CD14-positive monocyte (primary cell): ENCODE measurements at regions not wholly inside any gene's neighbourhood (a gene's known extent, or its start where the extent isn't known, plus 50 kb on each side); places are given as distances from the start of the nearest gene placed in this dataset.
A peak's percentile ranks its signal among the peaks of the same experiment; 100 is the strongest.

Experiments used
- DNase-seq, 3 donors: peaks; one replicate each; pipeline ENCODE4 v3.0.0-alpha.2; 2011 to 2022
- H2AFZ ChIP-seq: 2 replicates; pipeline ENCODE4 v1.6.0; 2012; ENCODE audit warnings: mild to moderate bottlenecking, low read depth, low read length, inconsistent platforms; ENCODE audit not compliant: insufficient read depth, poor library complexity, severe bottlenecking
- H3K27ac ChIP-seq, 2 donors: 1 replicate in 1 of 2; 2 replicates in 1 of 2; pipeline ENCODE4 v1.5.1; 2012 to 2013; ENCODE audit warnings: low read length in 2 of 2, control low read depth in 1 of 2, inconsistent platforms in 1 of 2, low read depth in 1 of 2, mild to moderate bottlenecking in 1 of 2
- H3K27me3 ChIP-seq, 2 donors: one replicate each; pipeline versions ENCODE4 v1.6.0 to v1.6.1; 2011 to 2013; ENCODE audit warnings: low read length in 2 of 2; ENCODE audit not compliant: control insufficient read depth in 2 of 2, insufficient read depth in 2 of 2
- H3K36me3 ChIP-seq, 2 donors: replicated peaks in 1 of 2; 1 replicate in 1 of 2; 2 replicates in 1 of 2; pipeline versions ENCODE4 v1.5.1 to v1.6.1; 2012 to 2013; ENCODE audit warnings: low read length in 2 of 2, control low read depth in 1 of 2, inconsistent platforms in 1 of 2, mild to moderate bottlenecking in 1 of 2; ENCODE audit not compliant: insufficient read depth in 2 of 2, control insufficient read depth in 1 of 2
- H3K4me1 ChIP-seq, 2 donors: 1 replicate in 1 of 2; 2 replicates in 1 of 2; pipeline versions ENCODE4 v1.5.1 to v1.6.1; 2012 to 2013; ENCODE audit warnings: low read length in 2 of 2, control low read depth in 1 of 2, inconsistent platforms in 1 of 2, mild to moderate bottlenecking in 1 of 2, moderate library complexity in 1 of 2; ENCODE audit not compliant: insufficient read depth in 2 of 2, control insufficient read depth in 1 of 2
- H3K4me2 ChIP-seq: replicated peaks from 2 replicates; pipeline ENCODE3; 2012; ENCODE audit warnings: low read length, moderate library complexity, mild to moderate bottlenecking; ENCODE audit not compliant: poor library complexity, severe bottlenecking; ENCODE audit errors: extremely low read depth
- H3K4me3 ChIP-seq, 3 experiments: fragments of 200-600 bp in 1 of 3; sonication (generic) in 1 of 3; replicated peaks in 1 of 3; 1 replicate in 2 of 3; 2 replicates in 1 of 3; pipeline ENCODE4 v1.5.1; 2011 to 2013; ENCODE audit warnings: low read length in 3 of 3, mild to moderate bottlenecking in 3 of 3, control low read depth in 2 of 3, low read depth in 2 of 3, inconsistent platforms in 1 of 3, moderate library complexity in 1 of 3
- H3K79me2 ChIP-seq: 2 replicates; pipeline ENCODE4 v1.6.0; 2012; ENCODE audit warnings: mild to moderate bottlenecking, control low read depth, inconsistent platforms, low read length, moderate library complexity; ENCODE audit not compliant: insufficient read depth
- H3K9ac ChIP-seq: 2 replicates; pipeline ENCODE4 v1.6.0; 2017; ENCODE audit warnings: low read length, mild to moderate bottlenecking; ENCODE audit not compliant: insufficient read depth, poor library complexity, severe bottlenecking
- H3K9me3 ChIP-seq, 2 donors: replicated peaks in 1 of 2; 1 replicate in 1 of 2; 2 replicates in 1 of 2; pipeline versions ENCODE4 v1.5.1 to v1.6.1; 2012 to 2013; ENCODE audit warnings: low read length in 2 of 2, control low read depth in 1 of 2; ENCODE audit not compliant: control insufficient read depth in 1 of 2, insufficient read depth in 1 of 2
- H4K20me1 ChIP-seq: 2 replicates; pipeline ENCODE4 v1.6.0; 2012; ENCODE audit warnings: mild to moderate bottlenecking, low read length, control low read depth, moderate library complexity; ENCODE audit not compliant: insufficient read depth
- H3K27ac Mint-ChIP-seq, 7 donors: one replicate each; pipeline ENCODE4 v1.8.0; 2020; ENCODE audit warnings: mild to moderate bottlenecking in 7 of 7, mixed read lengths in 7 of 7, moderate library complexity in 6 of 7, inconsistent platforms in 2 of 7
- H3K27me3 Mint-ChIP-seq, 3 donors: one replicate each; pipeline ENCODE4 v1.8.0; 2021 to 2022; ENCODE audit warnings: low read depth in 3 of 3, mild to moderate bottlenecking in 3 of 3, mixed read lengths in 3 of 3, moderate library complexity in 3 of 3, inconsistent platforms in 1 of 3
- H3K36me3 Mint-ChIP-seq, 2 donors: one replicate each; pipeline ENCODE4 v1.8.0; 2020; ENCODE audit warnings: mixed read lengths in 2 of 2, inconsistent platforms in 1 of 2, mild to moderate bottlenecking in 1 of 2
- H3K4me1 Mint-ChIP-seq: one replicate; pipeline ENCODE4 v1.8.0; 2020; ENCODE audit warnings: mild to moderate bottlenecking, mixed read lengths
- H3K4me3 Mint-ChIP-seq, 2 donors: one replicate each; pipeline ENCODE4 v1.8.0; 2020; ENCODE audit warnings: mild to moderate bottlenecking in 2 of 2, mixed read lengths in 2 of 2, moderate library complexity in 1 of 2
- H3K9me3 Mint-ChIP-seq, 7 donors: one replicate each; pipeline ENCODE4 v1.8.0; 2020 to 2022; ENCODE audit warnings: mixed read lengths in 7 of 7, mild to moderate bottlenecking in 6 of 7, moderate library complexity in 6 of 7, inconsistent platforms in 2 of 7
- WGBS: methylation state at CpG from one replicate; pipeline ENCODE4 v1.1.5; 2013; ENCODE audit warnings: missing lambda C conversion rate; ENCODE audit not compliant: insufficient coverage; 5-methylcytosine and 5-hydroxymethylcytosine counted together
- intact Hi-C, 2 donors: fragments of 100-400 bp; cut with micrococcal nuclease; formaldehyde crosslinking; loops; one replicate each; pipeline versions ENCODE4 v1.15.0 to v1.15.1; 2023
- TF ChIP-seq, protein P1 (sequence below): fragments of 200-600 bp; IDR thresholded peaks from one replicate; pipeline ENCODE4 v1.8.0; 2022; ENCODE audit warnings: antibody characterized with exemption, mild to moderate bottlenecking

- H3K36me3 ChIP-seq = no peaks in the 10 kb centered on the region
- no peak overlapping the region for H3K4me2 ChIP-seq
- TF ChIP-seq, protein P1, sequence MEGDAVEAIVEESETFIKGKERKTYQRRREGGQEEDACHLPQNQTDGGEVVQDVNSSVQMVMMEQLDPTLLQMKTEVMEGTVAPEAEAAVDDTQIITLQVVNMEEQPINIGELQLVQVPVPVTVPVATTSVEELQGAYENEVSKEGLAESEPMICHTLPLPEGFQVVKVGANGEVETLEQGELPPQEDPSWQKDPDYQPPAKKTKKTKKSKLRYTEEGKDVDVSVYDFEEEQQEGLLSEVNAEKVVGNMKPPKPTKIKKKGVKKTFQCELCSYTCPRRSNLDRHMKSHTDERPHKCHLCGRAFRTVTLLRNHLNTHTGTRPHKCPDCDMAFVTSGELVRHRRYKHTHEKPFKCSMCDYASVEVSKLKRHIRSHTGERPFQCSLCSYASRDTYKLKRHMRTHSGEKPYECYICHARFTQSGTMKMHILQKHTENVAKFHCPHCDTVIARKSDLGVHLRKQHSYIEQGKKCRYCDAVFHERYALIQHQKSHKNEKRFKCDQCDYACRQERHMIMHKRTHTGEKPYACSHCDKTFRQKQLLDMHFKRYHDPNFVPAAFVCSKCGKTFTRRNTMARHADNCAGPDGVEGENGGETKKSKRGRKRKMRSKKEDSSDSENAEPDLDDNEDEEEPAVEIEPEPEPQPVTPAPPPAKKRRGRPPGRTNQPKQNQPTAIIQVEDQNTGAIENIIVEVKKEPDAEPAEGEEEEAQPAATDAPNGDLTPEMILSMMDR = no peak
- no peaks in the 10 kb centered on the region for H3K79me2 ChIP-seq
- peaks cover 0 to 5% (median 0%) of the 10 kb centered on the region in 7 donors for H3K9me3 Mint-ChIP-seq
- no peak overlapping the region for H3K4me3 Mint-ChIP-seq
- no peak overlapping the region for H2AFZ ChIP-seq
- no peaks in the 10 kb centered on the region for H4K20me1 ChIP-seq
- no peaks in the 10 kb centered on the region for H3K9me3 ChIP-seq
- no peak overlapping the region for H3K27ac ChIP-seq
- H3K9ac ChIP-seq = no peak overlapping the region
- H3K4me3 ChIP-seq = no peak overlapping the region
- intact Hi-C loops = no loop called here
- no peaks in the 10 kb centered on the region for H3K4me1 ChIP-seq
- no peaks in the 10 kb centered on the region for H3K4me1 Mint-ChIP-seq
- peaks cover 21 to 32% (median 29%) of the 10 kb centered on the region in 3 donors for H3K27me3 Mint-ChIP-seq
- H3K27me3 ChIP-seq = peaks cover 9 to 16% of the 10 kb centered on the region in 2 donors
- no peak for DNase-seq
- WGBS = 100% methylated on average over 1 of the region's 8 CpGs
- no peak overlapping the region for H3K27ac Mint-ChIP-seq
- H3K36me3 Mint-ChIP-seq = peaks cover 0 to 29% of the 10 kb centered on the region in 2 donors
Observed at GRCh38 chr10:21167288-21168010, 270.3 kb upstream of the NEBL start.

DNA sequence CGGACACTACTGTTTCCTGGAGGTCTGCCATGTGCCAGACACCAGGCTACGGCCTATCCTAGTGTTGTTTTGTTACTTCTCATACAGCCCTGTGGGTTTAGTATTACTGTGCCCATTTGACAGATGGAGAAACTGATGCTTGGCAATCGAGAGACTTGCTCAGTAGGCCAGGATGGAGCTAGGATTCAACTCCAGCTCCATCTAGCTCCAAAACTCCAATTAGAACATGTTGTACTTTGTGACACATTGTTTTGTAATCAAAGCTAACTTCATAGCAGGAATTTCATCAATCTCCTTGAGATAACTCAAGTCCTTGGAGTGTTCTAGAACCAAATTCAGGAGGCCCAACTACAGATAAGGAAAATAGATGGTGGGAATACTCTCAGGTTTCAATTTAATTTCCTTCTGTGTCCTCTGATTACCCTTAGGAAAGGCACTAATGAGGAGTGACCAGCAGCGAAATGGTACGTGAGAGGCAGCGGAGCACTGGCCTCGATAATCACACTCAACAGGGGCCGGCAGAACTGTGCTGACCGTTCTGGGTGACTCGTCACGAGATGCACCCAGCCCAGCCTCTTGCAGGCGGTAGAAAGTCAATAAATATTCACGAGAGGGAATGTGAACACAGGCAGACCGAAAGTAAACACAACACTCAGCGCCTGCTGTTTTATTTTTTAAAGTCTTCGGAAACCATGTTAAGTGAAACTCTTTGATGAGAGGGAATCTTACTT lies 269.6 kb upstream of the NEBL start:
- TF ChIP-seq, protein P1 = no peak

More for the DNA sequence above, 269.6 kb upstream of the NEBL start:
- H3K27me3 Mint-ChIP-seq = peaks cover 13 to 25% (median 22%) of the 10 kb centered on the region in 3 donors
- no peak for DNase-seq
- Histone ChIP-seq H3K9ac (no peak overlapping the region), H3K4me3 (no peak overlapping the region), H3K4me2 (no peak overlapping the region), H3K27me3 (peaks cover 2 to 10% of the 10 kb centered on the region in 2 donors), H4K20me1 (no peaks in the 10 kb centered on the region), H3K9me3 (peaks cover 0 to 6% of the 10 kb centered on the region in 2 donors), H2AFZ (no peak overlapping the region), H3K4me1 (no peaks in the 10 kb centered on the region), H3K36me3 (no peaks in the 10 kb centered on the region), H3K27ac (no peak overlapping the region), H3K79me2 (no peaks in the 10 kb centered on the region)
- peaks cover 0 to 10% (median 0%) of the 10 kb centered on the region in 7 donors for H3K9me3 Mint-ChIP-seq
- no peaks in the 10 kb centered on the region for H3K4me1 Mint-ChIP-seq
- H3K36me3 Mint-ChIP-seq = peaks cover 0 to 33% of the 10 kb centered on the region in 2 donors
- no peak overlapping the region for H3K4me3 Mint-ChIP-seq
- WGBS = 83% methylated on average over 12 of the region's 16 CpGs
- H3K27ac Mint-ChIP-seq = peak overlapping the region in 1 of 7 donors; percentile 58
- intact Hi-C loops = no loop called here
